Esophagus muscularis mucosa (tissue), 4 donors: ENCODE measurements at regions not wholly inside any gene's neighbourhood (a gene's known extent, or its start where the extent isn't known, plus 50 kb on each side); places are given as distances from the start of the nearest gene placed in this dataset.

Experiments used
- DNase-seq: peaks from one replicate; pipeline ENCODE4 v3.0.0-alpha.2; 2017; ENCODE audit errors: extremely low spot score
- H3K27ac ChIP-seq, 4 donors: fragments of 200-600 bp; sonication (generic); replicated peaks in 1 of 4; 1 replicate in 3 of 4; 2 replicates in 1 of 4; pipeline ENCODE4 v1.5.1; 2016 to 2019; ENCODE audit warnings: mild to moderate bottlenecking in 1 of 4
- H3K27me3 ChIP-seq, 4 donors: fragments of 200-600 bp; sonication (generic); one replicate each; pipeline versions ENCODE4 v1.5.1 to v1.6.0; 2016 to 2019
- H3K36me3 ChIP-seq, 4 donors: fragments of 200-600 bp; sonication (generic); one replicate each; pipeline ENCODE4 v1.5.1; 2016 to 2019
- H3K4me1 ChIP-seq, 4 donors: fragments of 200-600 bp; sonication (generic); one replicate each; pipeline ENCODE4 v1.5.1; 2016 to 2019
- H3K4me3 ChIP-seq, 4 donors: fragments of 200-600 bp; sonication (generic); 1 replicate in 2 of 4; 2 replicates in 2 of 4; pipeline ENCODE4 v1.5.1; 2016 to 2019; ENCODE audit warnings: mild to moderate bottlenecking in 4 of 4, moderate library complexity in 1 of 4
- H3K9me3 ChIP-seq, 4 donors: fragments of 200-600 bp; sonication (generic); 1 replicate in 3 of 4; 2 replicates in 1 of 4; pipeline ENCODE4 v1.5.1; 2016 to 2019
- CTCF ChIP-seq, 3 experiments: fragments of 200-600 bp in 2 of 3; fragments of 450-650 bp in 1 of 3; sonication (generic) in 2 of 3; IDR thresholded peaks; one replicate each; pipeline ENCODE4 v1.5.1; 2017 to 2019; ENCODE audit warnings: antibody characterized with exemption in 3 of 3, mild to moderate bottlenecking in 2 of 3, moderate library complexity in 1 of 3
- EP300 ChIP-seq: sonication (generic); formaldehyde crosslinking; IDR thresholded peaks from one replicate; pipeline ENCODE4 v1.6.1; 2017; ENCODE audit warnings: antibody characterized with exemption
- POLR2A ChIP-seq: fragments of 450-650 bp; IDR thresholded peaks from one replicate; pipeline ENCODE4 v1.6.1; 2017; ENCODE audit warnings: antibody characterized with exemption, moderate library complexity, mild to moderate bottlenecking, low read depth
- POLR2AphosphoS5 ChIP-seq, 2 donors: sonication (generic); formaldehyde crosslinking; IDR thresholded peaks; one replicate each; pipeline ENCODE4 v1.6.1; 2017; ENCODE audit warnings: antibody characterized with exemption in 2 of 2
- WGBS: methylation state at CpG from one replicate; pipeline ENCODE4 v1.1.5; 2018; 5-methylcytosine and 5-hydroxymethylcytosine counted together
- intact Hi-C: fragments of 100-400 bp; cut with DNase I; formaldehyde crosslinking; loops from one replicate; pipeline ENCODE4 v1.15.1; 2023

DNA sequence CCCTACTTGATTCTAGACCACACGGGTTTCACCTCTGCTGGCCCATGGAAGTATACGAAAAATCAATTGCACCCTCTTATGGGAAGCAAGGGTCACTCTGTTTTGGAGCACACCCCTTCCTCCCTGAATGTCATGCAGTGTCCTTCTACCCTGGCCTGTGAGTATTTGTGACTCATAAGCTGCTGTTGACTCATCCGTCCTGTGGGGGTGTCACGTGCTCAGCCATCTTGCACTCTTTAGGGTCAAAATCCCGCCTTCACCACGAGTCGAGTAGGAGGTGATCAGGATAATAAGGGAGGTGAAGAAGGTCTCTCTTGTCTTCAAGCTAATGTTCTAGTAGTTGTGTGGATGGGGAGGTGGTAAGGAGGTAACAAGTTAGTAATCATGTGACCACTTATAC, 341.0 kb upstream of the EEF2KMT start:
- Histone ChIP-seq H3K36me3 (no peaks in the 10 kb centered on the region), H3K4me1 (no peaks in the 10 kb centered on the region), H3K27me3 (no peaks in the 10 kb centered on the region), H3K4me3 (no peak overlapping the region), H3K27ac (no peak overlapping the region), H3K9me3 (no peaks in the 10 kb centered on the region)
- no peak for DNase-seq
- 72% methylated on average over 7 of the region's 7 CpGs for WGBS
- TF ChIP-seq POLR2A = no peak
- TF ChIP-seq CTCF (IDR thresholded peaks at IDR 0.05) = no peak
- TF ChIP-seq EP300 = no peak
- TF ChIP-seq POLR2AphosphoS5 (IDR thresholded peaks at IDR 0.05) = no peak
- intact Hi-C loops = no loop called here

GRCh38 chr16:5433587-5433986, 336.0 kb upstream of the EEF2KMT start:
- DNase-seq = no peak
- TF ChIP-seq POLR2A (no peak), EP300 (no peak)
- no peaks in the 10 kb centered on the region for H3K36me3 ChIP-seq
- H3K27ac ChIP-seq = no peak overlapping the region
- H3K27me3 ChIP-seq = peaks cover 0 to 3% (median 0%) of the 10 kb centered on the region in 4 donors
- no peaks in the 10 kb centered on the region for H3K4me1 ChIP-seq
- intact Hi-C loops = no loop called here
- no peak overlapping the region for H3K4me3 ChIP-seq
- no peaks in the 10 kb centered on the region for H3K9me3 ChIP-seq
- WGBS = 70% methylated on average over 10 of the region's 10 CpGs

DNA sequence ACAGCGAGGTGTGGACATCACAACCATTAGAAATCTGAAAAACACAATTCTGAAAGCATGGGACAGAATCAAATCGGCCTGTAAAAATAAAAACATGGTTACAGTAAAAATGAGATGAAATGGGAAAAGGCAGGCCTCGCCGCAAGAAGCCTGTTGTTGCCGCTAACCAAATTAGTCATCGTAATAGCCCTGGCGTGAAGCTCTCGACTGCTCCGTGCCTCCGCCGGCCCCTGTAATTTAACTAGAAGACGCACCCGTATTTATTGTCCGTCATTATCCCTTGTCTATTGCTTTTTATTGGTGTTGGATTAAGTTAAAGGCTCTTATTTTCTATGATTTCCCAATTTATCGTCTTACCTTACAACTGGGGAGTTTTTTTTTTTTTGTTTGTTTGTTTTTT, 334.6 kb upstream of the EEF2KMT start:
- no peak for DNase-seq
- WGBS = 87% methylated on average over 15 of the region's 15 CpGs
- intact Hi-C loops = no loop called here
- TF ChIP-seq POLR2A = no peak
- TF ChIP-seq EP300 = no peak
- no peak for TF ChIP-seq CTCF (IDR thresholded peaks at IDR 0.05)
- no peak for TF ChIP-seq POLR2AphosphoS5 (IDR thresholded peaks at IDR 0.05)
- H3K9me3 ChIP-seq = no peaks in the 10 kb centered on the region
- no peaks in the 10 kb centered on the region for H3K36me3 ChIP-seq
- H3K27ac ChIP-seq = no peak overlapping the region
- no peak overlapping the region for H3K4me3 ChIP-seq
- H3K27me3 ChIP-seq = peaks cover 0 to 8% (median 0%) of the 10 kb centered on the region in 4 donors
- H3K4me1 ChIP-seq = no peaks in the 10 kb centered on the region

GRCh38 chr16:5430598-5430997, 333.0 kb upstream of the EEF2KMT start:
- no peak overlapping the region for H3K4me3 ChIP-seq
- H3K36me3 ChIP-seq = no peaks in the 10 kb centered on the region
- H3K27ac ChIP-seq = no peak overlapping the region
- intact Hi-C loops = no loop called here
- peaks cover 0 to 13% (median 0%) of the 10 kb centered on the region in 4 donors for H3K27me3 ChIP-seq
- TF ChIP-seq POLR2AphosphoS5 (IDR thresholded peaks at IDR 0.05) = no peak
- TF ChIP-seq CTCF (IDR thresholded peaks at IDR 0.05) = no peak
- no peak for TF ChIP-seq POLR2A
- TF ChIP-seq EP300 = no peak
- no peak for DNase-seq
- no peaks in the 10 kb centered on the region for H3K9me3 ChIP-seq
- 70% methylated on average over 3 of the region's 3 CpGs for WGBS
- H3K4me1 ChIP-seq = no peaks in the 10 kb centered on the region

GRCh38 chr16:5428932-5429331, 331.3 kb upstream of the EEF2KMT start:
- Histone ChIP-seq H3K36me3 (no peaks in the 10 kb centered on the region), H3K4me3 (no peak overlapping the region), H3K27me3 (peaks cover 0 to 19% (median 0%) of the 10 kb centered on the region in 4 donors), H3K4me1 (no peaks in the 10 kb centered on the region), H3K9me3 (no peaks in the 10 kb centered on the region), H3K27ac (no peak overlapping the region)
- no peak for TF ChIP-seq EP300
- TF ChIP-seq POLR2A = no peak
- no peak for TF ChIP-seq POLR2AphosphoS5 (IDR thresholded peaks at IDR 0.05)
- no peak for TF ChIP-seq CTCF (IDR thresholded peaks at IDR 0.05)
- intact Hi-C loops = no loop called here
- WGBS = 22% methylated on average over 5 of the region's 7 CpGs
- DNase-seq = no peak
